Osteoblast (primary cell): ENCODE measurements at regions not wholly inside any gene's neighbourhood (a gene's known extent, or its start where the extent isn't known, plus 50 kb on each side); places are given as distances from the start of the nearest gene placed in this dataset.

Experiments
- DNase-seq: peaks from one replicate; pipeline ENCODE4 v3.0.0; 2011; ENCODE audit warnings: low spot score, mixed read lengths; ENCODE audit not compliant: insufficient read length; ENCODE audit errors: missing footprints
- H2AFZ ChIP-seq: 2 replicates; pipeline ENCODE4 v1.6.0; 2011; ENCODE audit warnings: mild to moderate bottlenecking, low read length
- H3K27ac ChIP-seq: 2 replicates; pipeline ENCODE4 v1.5.1; 2011; ENCODE audit warnings: mild to moderate bottlenecking, low read depth, low read length, moderate library complexity
- H3K27me3 ChIP-seq: 2 replicates; pipeline ENCODE4 v1.6.0; 2012; ENCODE audit warnings: mild to moderate bottlenecking, control low read depth, inconsistent platforms, low read length, moderate library complexity; ENCODE audit not compliant: insufficient read depth
- H3K36me3 ChIP-seq: 2 replicates; pipeline ENCODE4 v1.5.1; 2011; ENCODE audit warnings: mild to moderate bottlenecking, low read length, control low read depth, moderate library complexity; ENCODE audit not compliant: insufficient read depth
- H3K4me1 ChIP-seq: 2 replicates; pipeline ENCODE4 v1.5.1; 2011; ENCODE audit warnings: mild to moderate bottlenecking, low read length, control low read depth, moderate library complexity; ENCODE audit not compliant: insufficient read depth
- H3K4me2 ChIP-seq: 2 replicates; pipeline ENCODE4 v1.6.0; 2011; ENCODE audit warnings: mild to moderate bottlenecking, low read length; ENCODE audit not compliant: insufficient read depth
- H3K4me3 ChIP-seq: fragments of 200-600 bp; sonication (generic); 3 replicates; pipeline ENCODE4 v1.5.1; 2012; ENCODE audit warnings: mild to moderate bottlenecking, low read length, inconsistent platforms; ENCODE audit not compliant: insufficient read depth
- H3K79me2 ChIP-seq: 2 replicates; pipeline ENCODE4 v1.6.0; 2012; ENCODE audit warnings: mild to moderate bottlenecking, low read length, control low read depth, inconsistent platforms; ENCODE audit not compliant: insufficient read depth
- H3K9me3 ChIP-seq: 2 replicates; pipeline ENCODE4 v1.5.1; 2011; ENCODE audit warnings: low read depth, low read length, control low read depth
- H4K20me1 ChIP-seq: 2 replicates; pipeline ENCODE4 v1.6.0; 2012; ENCODE audit warnings: mild to moderate bottlenecking, low read length, control low read depth; ENCODE audit not compliant: insufficient read depth
- TF ChIP-seq, protein P1 (sequence below): IDR thresholded peaks from 2 replicates; pipeline ENCODE4 v1.5.1; 2011; ENCODE audit warnings: mild to moderate bottlenecking, low read depth, low read length, moderate library complexity; ENCODE audit errors: extremely low read depth

- Histone ChIP-seq H3K4me1 (peaks cover 26% of the 10 kb centered on the region), H3K36me3 (no peaks in the 10 kb centered on the region), H3K27ac (no peak overlapping the region), H3K9me3 (no peaks in the 10 kb centered on the region), H3K27me3 (peaks cover 94% of the 10 kb centered on the region), H4K20me1 (no peaks in the 10 kb centered on the region), H3K4me3 (peak overlapping the region; percentile 71), H3K4me2 (peak overlapping the region; percentile 87), H3K79me2 (no peaks in the 10 kb centered on the region), H2AFZ (no peak overlapping the region)
- TF ChIP-seq, protein P1, sequence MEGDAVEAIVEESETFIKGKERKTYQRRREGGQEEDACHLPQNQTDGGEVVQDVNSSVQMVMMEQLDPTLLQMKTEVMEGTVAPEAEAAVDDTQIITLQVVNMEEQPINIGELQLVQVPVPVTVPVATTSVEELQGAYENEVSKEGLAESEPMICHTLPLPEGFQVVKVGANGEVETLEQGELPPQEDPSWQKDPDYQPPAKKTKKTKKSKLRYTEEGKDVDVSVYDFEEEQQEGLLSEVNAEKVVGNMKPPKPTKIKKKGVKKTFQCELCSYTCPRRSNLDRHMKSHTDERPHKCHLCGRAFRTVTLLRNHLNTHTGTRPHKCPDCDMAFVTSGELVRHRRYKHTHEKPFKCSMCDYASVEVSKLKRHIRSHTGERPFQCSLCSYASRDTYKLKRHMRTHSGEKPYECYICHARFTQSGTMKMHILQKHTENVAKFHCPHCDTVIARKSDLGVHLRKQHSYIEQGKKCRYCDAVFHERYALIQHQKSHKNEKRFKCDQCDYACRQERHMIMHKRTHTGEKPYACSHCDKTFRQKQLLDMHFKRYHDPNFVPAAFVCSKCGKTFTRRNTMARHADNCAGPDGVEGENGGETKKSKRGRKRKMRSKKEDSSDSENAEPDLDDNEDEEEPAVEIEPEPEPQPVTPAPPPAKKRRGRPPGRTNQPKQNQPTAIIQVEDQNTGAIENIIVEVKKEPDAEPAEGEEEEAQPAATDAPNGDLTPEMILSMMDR = no peak
- DNase-seq = no peak
Measured at GRCh38 chr11:43579919-43580276, 100.6 kb upstream of the HSD17B12 start.

DNA sequence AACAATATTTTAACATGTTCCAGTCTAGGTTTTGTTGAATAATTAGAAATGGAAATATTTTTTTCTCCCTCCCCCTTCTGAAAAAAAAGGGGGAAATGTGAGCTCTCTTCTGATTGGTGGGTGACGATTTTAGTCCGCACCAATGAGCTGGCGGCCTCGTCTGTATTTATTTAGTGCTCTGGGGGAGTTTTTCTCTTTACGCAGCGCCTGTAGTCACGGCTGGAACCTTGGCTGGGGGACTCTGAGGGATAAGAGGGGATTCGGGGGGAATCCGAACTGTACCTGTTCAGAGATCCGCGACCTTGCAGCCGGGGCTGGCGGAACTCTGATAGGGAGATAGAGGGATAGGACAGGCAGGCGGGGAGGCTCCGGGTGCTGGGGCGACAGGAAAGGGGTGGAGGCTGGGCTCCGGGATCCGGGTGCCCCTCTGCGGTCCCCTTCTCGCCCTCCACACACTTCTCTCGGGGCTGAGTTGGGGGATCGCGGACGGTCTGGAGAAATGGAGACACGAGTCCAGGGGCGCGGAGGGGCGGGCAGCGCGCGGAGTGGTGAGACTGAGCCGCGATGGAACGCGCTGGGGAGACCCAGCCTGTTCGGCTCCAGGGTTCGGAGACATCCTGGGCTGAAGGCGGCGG is 99.7 kb upstream of the HSD17B12 start:
- DNase-seq = peak; percentile 88
- no peaks in the 10 kb centered on the region for H3K9me3 ChIP-seq
- no peaks in the 10 kb centered on the region for H3K36me3 ChIP-seq
- H3K27ac ChIP-seq = no peak overlapping the region
- H3K79me2 ChIP-seq = no peaks in the 10 kb centered on the region
- H3K4me1 ChIP-seq = peaks cover 16% of the 10 kb centered on the region
- peak overlapping the region; percentile 51 for H2AFZ ChIP-seq
- H3K27me3 ChIP-seq = peaks cover 90% of the 10 kb centered on the region
- peak overlapping the region; percentile 58 for H3K4me3 ChIP-seq
- peak overlapping the region; percentile 63 for H3K4me2 ChIP-seq
- TF ChIP-seq, protein P1 = no peak
- no peaks in the 10 kb centered on the region for H4K20me1 ChIP-seq

- no peaks in the 10 kb centered on the region for H3K79me2 ChIP-seq
- DNase-seq = peak; percentile 85
- H3K4me1 ChIP-seq = peaks cover 10% of the 10 kb centered on the region
- H3K4me3 ChIP-seq = peak overlapping the region; percentile 58
- peak overlapping the region; percentile 63 for H3K4me2 ChIP-seq
- H2AFZ ChIP-seq = no peak overlapping the region
- H3K9me3 ChIP-seq = no peaks in the 10 kb centered on the region
- TF ChIP-seq, protein P1 = no peak
- peaks cover 84% of the 10 kb centered on the region for H3K27me3 ChIP-seq
- H3K36me3 ChIP-seq = no peaks in the 10 kb centered on the region
- no peak overlapping the region for H3K27ac ChIP-seq
- H4K20me1 ChIP-seq = no peaks in the 10 kb centered on the region
Measured at GRCh38 chr11:43581370-43582023, 99.0 kb upstream of the HSD17B12 start.

DNA sequence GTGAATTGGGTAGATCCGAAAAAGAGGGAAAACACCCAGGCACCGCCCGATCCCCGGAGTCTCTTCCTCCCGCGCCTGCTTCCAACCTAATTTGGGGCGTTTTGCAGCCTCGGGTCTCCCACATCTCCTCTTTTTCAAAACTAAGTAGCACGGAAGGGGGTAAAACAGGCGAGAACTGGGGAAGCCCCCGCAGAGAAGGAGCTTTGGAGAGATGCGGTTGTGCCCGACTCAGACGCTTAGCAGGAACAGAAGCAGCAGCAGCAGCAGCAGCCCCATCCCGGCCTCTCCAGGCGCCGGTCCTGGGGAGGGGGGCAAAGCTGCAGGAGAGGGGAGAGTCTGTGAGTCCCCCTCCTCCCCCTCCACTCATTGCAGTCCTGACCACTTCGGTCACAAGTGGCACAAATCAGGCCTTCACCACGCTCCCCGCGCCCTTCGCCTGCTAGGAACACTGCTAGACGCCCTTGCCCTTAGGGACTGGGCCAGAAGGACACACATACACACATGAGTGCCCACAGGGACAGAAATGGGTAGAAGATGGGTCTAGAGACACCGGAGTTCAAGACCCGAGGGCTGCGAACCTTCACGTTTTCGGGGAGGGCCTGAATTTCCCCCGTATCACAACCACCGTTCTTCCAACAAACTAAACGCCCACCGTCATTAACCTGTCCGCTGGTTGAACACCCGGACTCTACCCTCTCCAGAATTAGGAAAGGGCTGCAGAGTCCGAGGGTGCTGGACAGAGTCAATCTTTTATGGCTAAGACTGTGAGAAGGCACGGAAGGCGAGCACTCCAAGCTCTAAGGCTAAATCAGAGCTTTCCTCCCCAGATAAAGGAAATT is 98.3 kb upstream of the HSD17B12 start:
- no peak overlapping the region for H3K4me2 ChIP-seq
- TF ChIP-seq, protein P1 = no peak
- H3K27me3 ChIP-seq = peaks cover 79% of the 10 kb centered on the region
- no peaks in the 10 kb centered on the region for H3K36me3 ChIP-seq
- H3K4me3 ChIP-seq = no peak overlapping the region
- H3K79me2 ChIP-seq = no peaks in the 10 kb centered on the region
- peaks cover 2% of the 10 kb centered on the region for H3K4me1 ChIP-seq
- H4K20me1 ChIP-seq = no peaks in the 10 kb centered on the region
- no peak overlapping the region for H2AFZ ChIP-seq
- H3K9me3 ChIP-seq = no peaks in the 10 kb centered on the region
- peak; percentile 76 for DNase-seq
- H3K27ac ChIP-seq = no peak overlapping the region
